ENCODE measurements at regions not wholly inside any gene's neighbourhood (a gene's known extent, or its start where the extent isn't known, plus 50 kb on each side); places are given as distances from the start of the nearest gene placed in this dataset.

DNA sequence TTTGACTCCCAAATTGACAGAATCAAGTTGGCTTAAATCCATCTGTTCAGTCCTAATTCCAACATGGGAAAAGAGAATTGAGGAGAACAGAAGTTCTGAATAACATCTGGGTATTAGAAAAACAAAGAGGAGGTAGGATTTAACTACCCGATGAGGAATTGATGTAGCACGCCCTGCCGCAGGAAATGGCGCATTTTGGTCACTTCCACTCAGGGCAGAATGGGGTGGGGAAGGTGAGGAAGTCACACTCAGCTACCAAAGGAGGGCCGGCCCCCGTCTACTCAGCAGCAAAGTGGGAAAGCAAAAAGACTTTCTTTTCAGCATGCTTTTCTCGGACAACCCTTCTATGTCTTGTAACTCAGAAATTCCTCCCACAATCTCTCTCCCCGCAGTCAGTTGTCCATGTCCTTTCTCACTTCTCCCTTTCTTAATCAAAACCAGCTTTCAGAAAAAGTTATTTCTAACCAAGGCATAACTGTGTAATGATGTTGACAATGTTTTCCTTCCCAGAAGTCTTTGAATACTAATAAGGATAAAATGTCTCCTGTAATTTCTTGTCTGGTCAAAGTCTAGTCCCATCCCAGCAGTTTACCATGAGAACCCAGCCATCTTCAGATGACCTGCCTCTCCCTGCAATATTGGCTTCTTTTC lies 60.5 kb upstream of the SIPA1L2 start:
- no peak for TF ChIP-seq CTCF (conservative IDR thresholded peaks at IDR 0.05)
- H3K27ac ChIP-seq, result no peak overlapping the region

DNA sequence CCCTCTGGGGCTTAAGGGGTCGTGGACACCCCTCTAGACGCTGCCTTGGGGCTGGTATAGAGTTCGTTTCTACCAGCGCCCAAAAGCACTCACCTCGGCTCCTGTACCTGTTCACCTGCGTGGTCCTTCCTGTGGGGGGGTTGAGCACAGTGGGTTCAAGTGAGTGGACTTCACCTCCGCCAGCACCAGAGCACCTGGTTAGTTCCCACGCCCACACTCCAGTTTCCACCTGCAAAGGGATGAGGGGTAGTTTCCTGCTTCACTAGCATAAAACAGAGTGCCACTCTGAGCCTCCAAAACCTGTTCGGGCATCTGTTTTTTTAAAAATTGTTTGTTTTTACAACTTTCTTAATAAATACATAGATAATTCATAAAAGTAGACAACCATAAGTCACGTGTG lies 64.5 kb upstream of the SIPA1L2 start:
- TF ChIP-seq CTCF (conservative IDR thresholded peaks at IDR 0.05), result no peak

DNA sequence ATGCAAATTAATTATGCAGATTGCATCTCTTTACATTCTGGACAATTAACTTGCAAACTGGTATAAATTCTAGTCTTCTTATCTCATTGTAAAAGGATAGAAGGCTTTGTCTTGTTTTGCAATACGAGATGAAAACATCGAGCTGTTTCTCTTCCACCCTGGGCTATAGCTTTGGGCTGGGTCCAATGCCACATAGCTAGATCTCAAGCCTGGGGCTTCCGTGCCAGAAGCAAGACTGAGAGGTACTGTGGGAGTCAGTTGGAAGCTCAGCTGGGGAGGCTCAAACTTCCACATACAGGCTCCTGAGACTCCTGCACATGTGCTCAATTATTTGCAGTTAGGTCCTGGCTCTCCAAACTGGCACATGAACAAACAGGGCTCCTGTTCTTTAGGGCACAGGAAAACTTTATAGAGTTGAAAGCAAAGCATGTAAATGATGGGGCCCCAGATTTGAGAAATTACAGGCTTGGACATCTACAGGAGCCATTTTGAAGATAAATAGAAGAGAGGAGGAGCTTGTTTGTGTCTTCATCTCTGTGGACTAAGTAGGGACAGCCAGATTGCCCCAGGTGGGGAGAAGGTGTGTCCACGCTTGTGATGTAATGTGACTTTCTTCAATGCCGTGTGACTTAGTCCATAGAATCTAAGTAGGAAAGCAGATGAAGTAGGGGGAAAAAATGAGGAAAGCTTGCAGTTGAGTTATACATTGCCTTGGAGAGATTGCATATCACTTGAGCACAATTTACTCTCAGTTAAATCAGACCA lies 65.9 kb upstream of the SIPA1L2 start:
- H3K27ac ChIP-seq, result no peak overlapping the region
- TF ChIP-seq CTCF (conservative IDR thresholded peaks at IDR 0.05), result no peak

More for the DNA sequence above, 64.5 kb upstream of the SIPA1L2 start:
- H3K27ac ChIP-seq, result no peak overlapping the region

GRCh38 chr1:232696466-232696865 lies 66.5 kb upstream of the SIPA1L2 start:
- no peak for TF ChIP-seq CTCF (conservative IDR thresholded peaks at IDR 0.05)
- H3K27ac ChIP-seq, result no peak overlapping the region

GRCh38 chr1:232697187-232697822 lies 67.4 kb upstream of the SIPA1L2 start:
- TF ChIP-seq CTCF (conservative IDR thresholded peaks at IDR 0.05), result no peak
- no peak overlapping the region for H3K27ac ChIP-seq

DNA sequence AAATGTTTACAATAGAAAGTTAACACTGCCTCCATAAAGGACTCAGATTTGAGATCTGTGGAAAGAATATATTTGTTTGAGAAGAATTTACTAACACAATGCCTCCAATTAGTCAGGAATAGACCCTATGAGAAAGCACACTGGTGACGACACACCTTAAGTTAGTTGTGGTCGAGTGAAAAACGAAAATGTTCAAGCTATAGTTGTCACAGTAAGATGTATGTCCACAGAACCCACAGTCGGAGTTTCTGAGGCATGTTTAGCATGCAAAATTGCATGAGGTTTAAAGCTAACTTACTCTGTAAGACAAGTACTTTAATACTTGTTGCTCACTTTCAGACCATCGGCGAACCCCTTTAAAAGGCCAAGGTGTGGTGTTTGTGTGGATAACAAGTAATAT lies 69.9 kb upstream of the SIPA1L2 start:
- H3K27ac ChIP-seq, result no peak overlapping the region
- TF ChIP-seq CTCF (conservative IDR thresholded peaks at IDR 0.05), result no peak

DNA sequence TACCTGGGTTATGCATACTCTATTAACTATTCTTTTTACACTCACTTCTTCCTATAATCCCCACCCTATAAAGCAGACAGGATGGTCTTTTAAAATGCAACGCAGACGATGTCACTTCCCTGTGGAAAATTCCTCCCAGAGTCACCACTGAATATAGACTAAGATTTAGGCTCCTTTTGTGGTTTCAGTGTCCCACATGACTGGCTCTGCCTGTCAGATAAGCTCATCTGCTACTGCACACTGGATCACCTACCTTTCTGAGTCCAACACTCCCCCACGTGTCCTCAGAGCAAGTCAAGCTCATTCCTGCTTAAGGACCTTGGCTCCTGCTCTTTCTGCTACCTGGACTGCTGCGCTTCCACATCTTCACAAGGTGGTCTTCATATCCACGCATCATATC lies 73.0 kb upstream of the SIPA1L2 start:
- no peak overlapping the region for H3K27ac ChIP-seq
- TF ChIP-seq CTCF (conservative IDR thresholded peaks at IDR 0.05), result no peak

Data from VCaP (cell line).